Calu3 (cell line): ENCODE measurements at regions not wholly inside any gene's neighbourhood (a gene's known extent, or its start where the extent isn't known, plus 50 kb on each side); places are given as distances from the start of the nearest gene placed in this dataset.
"Not testable (repeated sequence)": the region's sequence is repeated elsewhere in the genome, so short reads cannot be mapped to it uniquely, and the experiment has no call there.

Experiments used
- BruUV-seq: library from RNA; stranded (reverse); fragments of 400-500 nt; replicated peaks from 2 replicates; lab custom pipeline; 2021; lab: Mats Ljungman, UMichigan
- CTCF ChIA-PET: fragments of 300-600 bp; sonication (Branson Sonifier 250); formaldehyde crosslinking; loops from one replicate; lab custom pipeline; 2022; ENCODE audit warnings: antibody characterized with exemption; lab: Charles Lee
- DNase-seq: peaks from one replicate; pipeline ENCODE4 v3.0.0; 2022
- H3K27ac Mint-ChIP-seq: one replicate; pipeline ENCODE4 v1.8.0; 2022; ENCODE audit warnings: mixed read lengths; ENCODE audit not compliant: unreplicated experiment
- H3K27me3 Mint-ChIP-seq: one replicate; pipeline ENCODE4 v1.8.0; 2022; ENCODE audit warnings: mixed read lengths; ENCODE audit not compliant: unreplicated experiment
- H3K36me3 Mint-ChIP-seq: one replicate; pipeline ENCODE4 v1.8.0; 2022; ENCODE audit warnings: mild to moderate bottlenecking, moderate library complexity, mixed read lengths; ENCODE audit not compliant: insufficient read depth, unreplicated experiment
- H3K4me1 Mint-ChIP-seq: one replicate; pipeline ENCODE4 v1.8.0; 2022; ENCODE audit warnings: mild to moderate bottlenecking, low read depth, mixed read lengths; ENCODE audit not compliant: unreplicated experiment
- H3K4me3 Mint-ChIP-seq: one replicate; pipeline ENCODE4 v1.8.0; 2022; ENCODE audit warnings: mild to moderate bottlenecking, low read depth, moderate library complexity, mixed read lengths; ENCODE audit not compliant: unreplicated experiment
- H3K9me3 Mint-ChIP-seq: one replicate; pipeline ENCODE4 v1.8.0; 2022; ENCODE audit warnings: low read depth, mixed read lengths; ENCODE audit not compliant: unreplicated experiment
- intact Hi-C: fragments of 100-400 bp; cut with micrococcal nuclease; formaldehyde crosslinking; loops from one replicate; pipeline ENCODE4 v1.10.0; 2022; ENCODE audit not compliant: unreplicated experiment
- TF ChIP-seq, protein P1 (sequence below): fragments of 200-600 bp; IDR thresholded peaks from one replicate; pipeline ENCODE4 v1.8.0; 2022; ENCODE audit warnings: antibody characterized with exemption; ENCODE audit not compliant: unreplicated experiment

DNA sequence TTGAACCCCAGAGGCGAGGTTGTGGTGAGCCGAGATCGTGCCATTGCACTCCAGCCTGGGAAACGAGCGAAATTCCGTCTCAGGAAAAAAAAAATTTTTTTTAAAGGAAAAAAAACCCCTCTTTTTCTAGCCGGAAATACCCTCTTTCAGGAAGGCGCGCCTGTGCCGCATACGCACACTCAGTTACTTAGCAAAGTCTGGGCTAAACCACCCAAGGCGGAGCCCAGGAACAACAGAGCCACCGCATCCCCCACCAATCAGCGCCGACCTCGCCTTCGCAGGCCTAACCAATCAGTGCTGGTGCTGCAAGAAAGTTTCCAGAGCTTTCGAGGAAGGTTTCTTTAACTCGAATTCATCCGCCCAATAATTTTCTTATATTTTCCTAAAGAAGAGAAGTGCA, 510.4 kb downstream of the KCNJ18 start:
- TF ChIP-seq, protein P1, sequence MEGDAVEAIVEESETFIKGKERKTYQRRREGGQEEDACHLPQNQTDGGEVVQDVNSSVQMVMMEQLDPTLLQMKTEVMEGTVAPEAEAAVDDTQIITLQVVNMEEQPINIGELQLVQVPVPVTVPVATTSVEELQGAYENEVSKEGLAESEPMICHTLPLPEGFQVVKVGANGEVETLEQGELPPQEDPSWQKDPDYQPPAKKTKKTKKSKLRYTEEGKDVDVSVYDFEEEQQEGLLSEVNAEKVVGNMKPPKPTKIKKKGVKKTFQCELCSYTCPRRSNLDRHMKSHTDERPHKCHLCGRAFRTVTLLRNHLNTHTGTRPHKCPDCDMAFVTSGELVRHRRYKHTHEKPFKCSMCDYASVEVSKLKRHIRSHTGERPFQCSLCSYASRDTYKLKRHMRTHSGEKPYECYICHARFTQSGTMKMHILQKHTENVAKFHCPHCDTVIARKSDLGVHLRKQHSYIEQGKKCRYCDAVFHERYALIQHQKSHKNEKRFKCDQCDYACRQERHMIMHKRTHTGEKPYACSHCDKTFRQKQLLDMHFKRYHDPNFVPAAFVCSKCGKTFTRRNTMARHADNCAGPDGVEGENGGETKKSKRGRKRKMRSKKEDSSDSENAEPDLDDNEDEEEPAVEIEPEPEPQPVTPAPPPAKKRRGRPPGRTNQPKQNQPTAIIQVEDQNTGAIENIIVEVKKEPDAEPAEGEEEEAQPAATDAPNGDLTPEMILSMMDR: no peak
- H3K27me3 Mint-ChIP-seq: no peaks in the 10 kb centered on the region
- BruUV-seq: no TSS peak
- no peaks in the 10 kb centered on the region for H3K36me3 Mint-ChIP-seq
- DNase-seq: no peak
- no peak overlapping the region for H3K4me3 Mint-ChIP-seq
- H3K27ac Mint-ChIP-seq: no peak overlapping the region
- CTCF ChIA-PET: no interaction called here
- no peaks in the 10 kb centered on the region for H3K4me1 Mint-ChIP-seq
- intact Hi-C loops: no loop called here
- peaks cover 6% of the 10 kb centered on the region for H3K9me3 Mint-ChIP-seq

DNA sequence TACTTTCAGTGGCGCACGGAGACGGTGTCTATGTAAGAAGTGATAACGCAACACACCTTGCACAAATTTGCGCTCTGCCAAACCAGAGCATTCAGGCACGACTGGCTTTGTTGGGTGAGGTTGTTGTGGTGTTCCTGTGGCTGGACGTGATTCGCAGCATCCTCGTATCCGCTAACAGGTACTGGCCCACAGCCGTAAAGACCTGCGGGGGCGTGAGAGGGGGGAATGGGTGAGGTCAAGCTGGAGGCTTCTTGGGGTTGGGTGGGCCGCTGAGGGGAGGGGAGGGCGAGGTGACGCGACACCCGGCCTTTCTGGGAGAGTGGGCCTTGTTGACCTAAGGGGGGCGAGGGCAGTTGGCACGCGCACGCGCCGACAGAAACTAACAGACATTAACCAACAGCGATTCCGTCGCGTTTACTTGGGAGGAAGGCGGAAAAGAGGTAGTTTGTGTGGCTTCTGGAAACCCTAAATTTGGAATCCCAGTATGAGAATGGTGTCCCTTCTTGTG, 510.9 kb downstream of the KCNJ18 start:
- no peak for DNase-seq
- no peak overlapping the region for H3K4me3 Mint-ChIP-seq
- TF ChIP-seq, protein P1: no peak
- no peaks in the 10 kb centered on the region for H3K4me1 Mint-ChIP-seq
- H3K27me3 Mint-ChIP-seq: no peaks in the 10 kb centered on the region
- H3K9me3 Mint-ChIP-seq: peaks cover 6% of the 10 kb centered on the region
- no peaks in the 10 kb centered on the region for H3K36me3 Mint-ChIP-seq
- no peak overlapping the region for H3K27ac Mint-ChIP-seq
- intact Hi-C loops: no loop called here
- CTCF ChIA-PET: no interaction called here
- no TSS peak for BruUV-seq

DNA sequence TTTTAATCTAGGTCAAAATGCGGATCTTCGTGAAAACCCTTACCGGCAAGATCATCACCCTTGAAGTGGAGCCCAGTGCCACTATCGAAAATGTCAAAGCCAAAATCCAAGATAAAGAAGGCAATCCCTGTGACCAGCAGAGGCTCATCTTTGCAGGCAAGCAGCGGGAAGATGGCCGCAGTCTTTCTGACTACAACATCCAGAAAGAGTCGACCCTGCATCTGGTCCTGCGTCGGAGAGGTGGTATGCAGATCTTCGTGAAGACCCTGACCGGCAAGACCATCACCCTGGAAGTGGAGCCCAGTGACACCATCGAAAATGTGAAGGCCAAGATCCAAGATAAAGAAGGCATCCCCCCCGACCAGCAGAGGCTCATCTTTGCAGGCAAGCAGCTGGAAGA, 511.8 kb downstream of the KCNJ18 start:
- intact Hi-C loops, H3K9me3 Mint-ChIP-seq, H3K27me3 Mint-ChIP-seq: not testable (repeated sequence)

DNA sequence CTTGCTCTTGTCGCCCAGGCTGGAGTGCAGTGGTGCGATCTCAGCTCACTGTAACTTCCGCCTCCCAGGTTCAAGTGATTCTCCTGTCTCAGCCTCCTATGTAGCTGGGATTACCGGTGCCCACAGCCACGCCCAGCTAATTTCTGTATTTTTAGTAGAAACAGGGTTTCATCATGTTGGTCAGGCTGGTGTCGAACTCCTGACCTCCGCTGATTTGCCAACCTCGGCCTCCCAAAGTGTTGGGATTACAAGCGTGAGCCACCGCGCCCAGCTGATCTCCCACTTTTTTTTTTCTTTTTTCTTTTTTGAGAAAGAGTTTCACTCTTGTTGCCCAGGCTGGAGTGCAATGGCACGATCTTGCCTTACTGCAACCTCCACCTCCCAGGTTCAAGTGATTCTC, 517.9 kb downstream of the KCNJ18 start:
- H3K27ac Mint-ChIP-seq, BruUV-seq, H3K4me3 Mint-ChIP-seq, CTCF ChIA-PET, H3K27me3 Mint-ChIP-seq, intact Hi-C loops, DNase-seq, H3K36me3 Mint-ChIP-seq, H3K4me1 Mint-ChIP-seq, H3K9me3 Mint-ChIP-seq: not testable (repeated sequence)

More for the DNA sequence above, 511.8 kb downstream of the KCNJ18 start:
- H3K4me1 Mint-ChIP-seq, H3K27ac Mint-ChIP-seq, H3K4me3 Mint-ChIP-seq, BruUV-seq, CTCF ChIA-PET, DNase-seq, H3K36me3 Mint-ChIP-seq: not testable (repeated sequence)

DNA sequence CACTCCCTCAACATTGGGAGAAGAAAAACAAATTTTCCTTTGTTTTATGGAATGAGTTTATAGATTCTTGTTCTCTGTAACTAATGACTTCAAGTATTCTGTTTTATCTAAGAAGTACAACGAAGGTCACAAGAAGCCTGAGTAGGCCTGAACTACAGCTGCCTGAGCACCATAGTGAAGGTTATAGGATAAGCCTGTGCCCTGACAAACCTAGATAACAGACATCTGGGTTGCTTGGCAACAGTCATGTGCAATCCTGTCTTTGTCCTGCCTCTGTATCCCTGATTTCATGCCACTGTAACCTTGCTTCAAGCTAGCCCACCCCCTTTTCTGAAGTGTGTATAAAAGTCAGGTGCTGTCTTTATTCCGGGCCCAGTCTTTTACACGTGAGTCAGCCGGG, 520.8 kb downstream of the KCNJ18 start:
- H3K9me3 Mint-ChIP-seq, intact Hi-C loops, DNase-seq, H3K27ac Mint-ChIP-seq, H3K4me3 Mint-ChIP-seq, H3K4me1 Mint-ChIP-seq, CTCF ChIA-PET, BruUV-seq, H3K36me3 Mint-ChIP-seq, H3K27me3 Mint-ChIP-seq: not testable (repeated sequence)

DNA sequence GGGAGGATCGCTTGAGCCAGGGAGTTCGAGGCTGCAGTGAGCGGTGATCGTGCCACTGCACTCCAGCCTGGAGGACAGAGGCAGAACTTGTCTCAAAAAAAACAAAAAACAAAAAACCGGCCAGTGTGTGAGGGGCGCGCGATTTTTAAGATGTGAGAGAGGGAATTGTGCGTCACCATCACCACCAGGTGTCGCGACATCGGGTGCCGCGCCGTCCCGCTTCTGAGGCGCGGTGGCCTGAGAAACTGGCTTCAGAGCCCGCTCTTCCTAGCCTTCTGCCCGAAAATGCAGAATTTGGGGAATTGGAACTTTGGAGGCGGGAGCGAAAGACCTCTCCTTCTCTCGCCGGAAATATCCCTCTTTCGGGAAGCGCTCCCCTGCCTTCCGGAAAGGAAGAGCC, 524.8 kb downstream of the KCNJ18 start:
- BruUV-seq: no TSS peak
- DNase-seq: no peak
- H3K27ac Mint-ChIP-seq: no peak overlapping the region
- H3K27me3 Mint-ChIP-seq: no peaks in the 10 kb centered on the region
- no peaks in the 10 kb centered on the region for H3K4me1 Mint-ChIP-seq
- H3K36me3 Mint-ChIP-seq: no peaks in the 10 kb centered on the region
- TF ChIP-seq, protein P1: no peak
- CTCF ChIA-PET: no interaction called here
- peaks cover 2% of the 10 kb centered on the region for H3K9me3 Mint-ChIP-seq
- H3K4me3 Mint-ChIP-seq: no peak overlapping the region
- intact Hi-C loops: no loop called here
